Karpas-422 (cell line): ENCODE measurements at regions not wholly inside any gene's neighbourhood (a gene's known extent, or its start where the extent isn't known, plus 50 kb on each side); places are given as distances from the start of the nearest gene placed in this dataset.

Experiments
- DNase-seq: peaks from one replicate; pipeline ENCODE4 v3.0.0-alpha.2; 2015
- H2AFZ ChIP-seq: fragments of 200-600 bp; sonication (generic); 2 replicates; pipeline ENCODE4 v1.6.1; 2014; ENCODE audit warnings: antibody characterized with exemption, low read length, mixed read lengths
- H3K27ac ChIP-seq: fragments of 200-600 bp; sonication (generic); 2 replicates; pipeline ENCODE4 v1.5.1; 2014; ENCODE audit warnings: mild to moderate bottlenecking, low read length, moderate library complexity
- H3K27me3 ChIP-seq: fragments of 200-600 bp; sonication (generic); 2 replicates; pipeline ENCODE4 v1.6.1; 2014; ENCODE audit warnings: low read length, mixed read lengths
- H3K36me3 ChIP-seq: fragments of 200-600 bp; sonication (generic); 2 replicates; pipeline ENCODE4 v1.6.1; 2014; ENCODE audit warnings: low read length, mixed read lengths; ENCODE audit not compliant: insufficient read depth
- H3K4me1 ChIP-seq: fragments of 200-600 bp; sonication (generic); 2 replicates; pipeline ENCODE4 v1.6.1; 2014; ENCODE audit warnings: mild to moderate bottlenecking, low read length, mixed read lengths
- H3K4me2 ChIP-seq: fragments of 200-600 bp; sonication (generic); 2 replicates; pipeline ENCODE4 v1.6.1; 2014; ENCODE audit warnings: low read length, low read depth, mild to moderate bottlenecking; ENCODE audit not compliant: poor library complexity, severe bottlenecking
- H3K4me3 ChIP-seq: fragments of 200-600 bp; sonication (generic); 2 replicates; pipeline ENCODE4 v1.5.1; 2014; ENCODE audit warnings: mild to moderate bottlenecking, antibody characterized with exemption, low read length, mixed read lengths
- H3K79me2 ChIP-seq: fragments of 200-600 bp; sonication (generic); 2 replicates; pipeline ENCODE4 v1.6.1; 2014; ENCODE audit warnings: mild to moderate bottlenecking, low read length, mixed read lengths
- H3K9ac ChIP-seq: fragments of 200-600 bp; sonication (generic); 2 replicates; pipeline ENCODE4 v1.6.0; 2014; ENCODE audit warnings: low read length
- H3K9me2 ChIP-seq: fragments of 200-600 bp; sonication (generic), shearing (Covaris generic); replicated peaks from 2 replicates; pipeline ENCODE4 v1.6.0; 2014; ENCODE audit warnings: mild to moderate bottlenecking, low read length, moderate library complexity; ENCODE audit not compliant: insufficient read depth
- H3K9me3 ChIP-seq: fragments of 300-700, 200-600 bp; sonication (generic); 2 replicates; pipeline ENCODE4 v1.6.1; 2014; ENCODE audit warnings: low read length, mixed read lengths
- H4K20me1 ChIP-seq: fragments of 200-600 bp; sonication (generic); 2 replicates; pipeline ENCODE4 v1.6.1; 2014; ENCODE audit warnings: mild to moderate bottlenecking, antibody characterized with exemption, low read length, low read depth; ENCODE audit not compliant: insufficient read depth

GRCh38 chr1:238153939-238154338 lies 263.2 kb upstream of the ZP4 start:
- no peaks in the 10 kb centered on the region for H3K27me3 ChIP-seq
- no peaks in the 10 kb centered on the region for H4K20me1 ChIP-seq
- no peak overlapping the region for H3K9ac ChIP-seq
- H3K36me3 ChIP-seq: no peaks in the 10 kb centered on the region
- H3K4me1 ChIP-seq: no peaks in the 10 kb centered on the region
- no peak overlapping the region for H3K27ac ChIP-seq
- H3K4me2 ChIP-seq: no peak overlapping the region
- H3K9me3 ChIP-seq: peaks cover 18% of the 10 kb centered on the region
- H3K4me3 ChIP-seq: no peak overlapping the region
- no peak overlapping the region for H2AFZ ChIP-seq
- DNase-seq: no peak
- H3K9me2 ChIP-seq: no peaks in the 10 kb centered on the region
- H3K79me2 ChIP-seq: no peaks in the 10 kb centered on the region

DNA sequence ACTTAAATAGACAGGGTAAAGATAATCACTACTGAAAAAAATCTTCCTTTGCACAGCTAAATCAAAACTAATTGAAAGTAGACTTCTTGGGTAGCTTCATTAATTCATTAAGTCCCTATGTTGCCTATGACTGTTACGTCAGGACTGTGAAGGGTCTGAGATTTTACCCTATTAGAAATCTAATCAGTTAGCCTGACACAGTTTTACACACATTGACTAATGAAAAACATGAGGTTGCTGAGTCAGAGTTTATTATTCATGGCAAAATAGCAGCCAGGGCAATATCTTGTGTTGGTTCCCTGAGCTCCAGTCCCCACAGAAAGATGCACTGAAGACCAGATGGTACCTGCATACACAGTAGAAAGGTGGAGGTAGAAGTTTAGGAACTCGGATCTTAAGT lies 262.5 kb upstream of the ZP4 start:
- H2AFZ ChIP-seq: no peak overlapping the region
- H3K27me3 ChIP-seq: no peaks in the 10 kb centered on the region
- no peak overlapping the region for H3K4me2 ChIP-seq
- no peak for DNase-seq
- no peaks in the 10 kb centered on the region for H3K9me2 ChIP-seq
- no peak overlapping the region for H3K4me3 ChIP-seq
- no peaks in the 10 kb centered on the region for H3K79me2 ChIP-seq
- H3K4me1 ChIP-seq: no peaks in the 10 kb centered on the region
- no peaks in the 10 kb centered on the region for H3K36me3 ChIP-seq
- H3K27ac ChIP-seq: no peak overlapping the region
- no peak overlapping the region for H3K9ac ChIP-seq
- H3K9me3 ChIP-seq: peaks cover 18% of the 10 kb centered on the region
- H4K20me1 ChIP-seq: no peaks in the 10 kb centered on the region

GRCh38 chr1:238152119-238152518 lies 261.4 kb upstream of the ZP4 start:
- H3K27ac ChIP-seq: no peak overlapping the region
- peaks cover 18% of the 10 kb centered on the region for H3K9me3 ChIP-seq
- H3K4me2 ChIP-seq: no peak overlapping the region
- H3K9ac ChIP-seq: no peak overlapping the region
- H4K20me1 ChIP-seq: no peaks in the 10 kb centered on the region
- no peaks in the 10 kb centered on the region for H3K4me1 ChIP-seq
- H3K4me3 ChIP-seq: no peak overlapping the region
- H3K36me3 ChIP-seq: no peaks in the 10 kb centered on the region
- H2AFZ ChIP-seq: no peak overlapping the region
- no peaks in the 10 kb centered on the region for H3K27me3 ChIP-seq
- no peak for DNase-seq
- no peaks in the 10 kb centered on the region for H3K9me2 ChIP-seq
- H3K79me2 ChIP-seq: no peaks in the 10 kb centered on the region

DNA sequence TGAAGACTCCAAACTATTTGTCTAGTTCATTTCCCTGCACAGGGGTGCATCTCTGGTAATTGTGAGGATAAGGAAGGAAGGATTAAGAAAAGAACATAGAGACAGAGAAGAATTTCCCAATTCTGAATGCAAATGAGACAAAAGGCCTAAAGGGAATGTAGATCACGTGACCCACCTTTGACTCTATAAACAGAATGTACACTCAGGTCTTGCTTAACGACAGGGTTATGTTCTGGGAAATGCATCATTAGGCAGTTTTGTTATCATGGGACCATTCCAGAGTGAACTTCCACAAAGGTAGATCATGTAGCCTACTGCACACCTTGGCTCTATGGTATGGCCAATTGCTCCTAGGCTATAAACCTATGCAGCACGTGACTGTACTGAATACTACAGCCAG lies 252.3 kb upstream of the ZP4 start:
- no peak overlapping the region for H2AFZ ChIP-seq
- H3K79me2 ChIP-seq: no peaks in the 10 kb centered on the region
- no peak overlapping the region for H3K27ac ChIP-seq
- H4K20me1 ChIP-seq: no peaks in the 10 kb centered on the region
- H3K36me3 ChIP-seq: no peaks in the 10 kb centered on the region
- no peaks in the 10 kb centered on the region for H3K27me3 ChIP-seq
- no peak for DNase-seq
- no peak overlapping the region for H3K4me2 ChIP-seq
- no peaks in the 10 kb centered on the region for H3K9me2 ChIP-seq
- no peak overlapping the region for H3K4me3 ChIP-seq
- no peak overlapping the region for H3K9ac ChIP-seq
- peaks cover 8% of the 10 kb centered on the region; the same call in 1 of the 2 replicates for H3K9me3 ChIP-seq
- H3K4me1 ChIP-seq: no peaks in the 10 kb centered on the region

- H3K4me2 ChIP-seq: no peak overlapping the region
- no peaks in the 10 kb centered on the region for H4K20me1 ChIP-seq
- H3K36me3 ChIP-seq: no peaks in the 10 kb centered on the region
- H2AFZ ChIP-seq: no peak overlapping the region
- H3K4me3 ChIP-seq: no peak overlapping the region
- DNase-seq: no peak
- no peaks in the 10 kb centered on the region for H3K79me2 ChIP-seq
- peaks cover 6% of the 10 kb centered on the region; the same call in 1 of the 2 replicates for H3K9me3 ChIP-seq
- no peak overlapping the region for H3K27ac ChIP-seq
- H3K9ac ChIP-seq: no peak overlapping the region
- H3K27me3 ChIP-seq: no peaks in the 10 kb centered on the region
- no peaks in the 10 kb centered on the region for H3K9me2 ChIP-seq
- no peaks in the 10 kb centered on the region for H3K4me1 ChIP-seq
Observed at GRCh38 chr1:238141353-238141752, 250.6 kb upstream of the ZP4 start.

DNA sequence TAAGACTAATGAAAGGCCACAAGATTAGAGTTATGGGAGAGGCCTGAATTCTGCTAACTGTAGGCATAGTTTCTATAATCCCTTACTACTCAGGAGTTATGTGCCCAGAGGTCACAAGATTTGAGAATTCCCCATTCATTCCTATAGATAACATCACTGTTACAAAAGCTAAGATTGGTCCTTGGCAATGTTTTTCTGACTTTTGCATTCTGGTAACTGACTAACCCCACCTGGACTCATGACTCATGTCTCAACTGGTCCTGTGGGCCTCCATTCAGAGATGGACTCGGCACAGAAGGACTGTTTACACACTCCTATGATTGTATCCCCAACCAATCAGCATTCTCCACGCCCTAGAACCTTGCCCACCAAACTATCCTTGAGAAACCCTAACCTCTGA lies 249.0 kb upstream of the ZP4 start:
- Histone ChIP-seq H3K4me2 (no peak overlapping the region), H3K27me3 (no peaks in the 10 kb centered on the region), H4K20me1 (no peaks in the 10 kb centered on the region), H3K4me1 (no peaks in the 10 kb centered on the region), H3K9ac (no peak overlapping the region), H3K4me3 (no peak overlapping the region), H3K27ac (no peak overlapping the region), H3K9me2 (no peaks in the 10 kb centered on the region), H3K9me3 (peaks cover 14% of the 10 kb centered on the region; the same call in 1 of the 2 replicates), H2AFZ (no peak overlapping the region), H3K79me2 (no peaks in the 10 kb centered on the region), H3K36me3 (no peaks in the 10 kb centered on the region)
- no peak for DNase-seq

DNA sequence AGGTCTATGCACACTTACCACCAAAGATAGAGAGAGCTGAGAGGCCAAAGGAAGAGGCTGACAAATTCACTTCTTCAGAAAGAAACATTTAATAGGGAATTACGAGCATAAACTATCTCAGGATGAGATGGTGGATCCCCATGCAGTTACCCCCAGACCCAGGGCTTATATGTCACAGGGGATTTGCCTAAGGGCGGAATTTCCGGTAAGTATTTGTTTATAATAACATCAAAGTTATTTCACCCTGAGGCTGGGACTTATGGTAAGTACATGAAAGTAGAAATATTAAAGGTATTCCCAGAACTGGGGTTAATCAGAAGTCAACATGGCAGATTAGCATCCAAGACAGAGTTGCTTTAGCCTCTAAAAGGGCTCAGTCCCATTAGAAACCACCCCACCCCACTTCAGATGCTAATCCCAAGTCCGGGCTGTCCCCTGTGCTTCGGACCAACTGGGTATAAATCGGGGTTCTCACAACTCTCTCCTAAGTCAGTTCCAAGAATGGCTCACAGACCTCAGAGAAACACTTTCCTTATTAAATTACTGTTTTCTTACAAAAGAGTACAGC lies 247.4 kb upstream of the ZP4 start:
- no peak overlapping the region for H3K4me2 ChIP-seq
- H3K79me2 ChIP-seq: no peaks in the 10 kb centered on the region
- H4K20me1 ChIP-seq: no peaks in the 10 kb centered on the region
- no peaks in the 10 kb centered on the region for H3K4me1 ChIP-seq
- H2AFZ ChIP-seq: no peak overlapping the region
- H3K36me3 ChIP-seq: no peaks in the 10 kb centered on the region
- no peak overlapping the region for H3K4me3 ChIP-seq
- no peak overlapping the region for H3K27ac ChIP-seq
- H3K27me3 ChIP-seq: no peaks in the 10 kb centered on the region
- H3K9ac ChIP-seq: no peak overlapping the region
- no peaks in the 10 kb centered on the region for H3K9me2 ChIP-seq
- no peak for DNase-seq
- peaks cover 13% of the 10 kb centered on the region; the same call in 1 of the 2 replicates for H3K9me3 ChIP-seq

DNA sequence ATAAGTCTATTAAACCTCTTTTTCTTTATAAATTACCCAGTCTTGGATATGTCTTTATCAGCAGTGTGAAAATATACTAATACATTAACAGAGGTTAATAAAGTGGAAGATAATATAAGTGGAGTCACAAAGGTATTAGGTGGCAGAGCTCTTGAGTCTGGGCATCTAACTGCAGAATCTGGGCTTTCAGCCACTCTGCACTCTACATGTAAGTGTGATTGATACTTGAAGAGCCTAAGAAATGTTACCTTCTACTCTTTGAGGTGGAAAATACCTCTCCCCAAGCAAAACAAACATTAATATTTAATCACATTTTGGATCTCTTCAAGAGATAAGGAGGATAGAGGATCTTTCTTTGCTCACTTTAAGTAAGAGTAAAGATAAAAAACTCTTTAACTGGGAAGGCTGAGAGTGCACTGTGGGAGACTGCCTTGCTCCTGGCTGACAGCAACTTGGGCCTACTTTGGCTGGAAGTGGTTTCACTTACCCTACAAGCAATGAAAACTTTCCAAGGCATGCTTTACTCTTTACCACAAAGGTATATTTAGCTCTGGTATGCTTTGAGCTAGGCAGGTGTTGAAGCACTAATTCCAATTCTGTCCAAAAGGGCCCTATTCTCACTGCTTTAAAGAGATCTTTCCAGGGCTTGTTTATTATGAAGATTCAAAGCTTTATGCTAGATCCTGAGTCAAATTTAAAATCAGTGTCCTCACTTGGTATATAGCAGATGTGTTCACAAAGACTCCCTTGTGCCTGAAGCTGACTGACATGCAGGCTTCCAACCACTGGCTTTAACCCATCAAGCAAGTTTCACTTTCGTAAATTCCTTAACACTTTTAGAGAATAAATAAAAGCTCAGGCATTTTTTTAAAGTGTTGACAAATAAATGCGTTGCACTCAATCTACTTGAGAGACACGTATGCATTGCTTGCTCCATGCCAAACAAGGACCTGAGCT lies 245.3 kb upstream of the ZP4 start:
- DNase-seq: no peak
- H2AFZ ChIP-seq: no peak overlapping the region
- no peaks in the 10 kb centered on the region for H3K79me2 ChIP-seq
- peaks cover 10% of the 10 kb centered on the region for H3K9me3 ChIP-seq
- no peaks in the 10 kb centered on the region for H4K20me1 ChIP-seq
- H3K36me3 ChIP-seq: no peaks in the 10 kb centered on the region
- no peak overlapping the region for H3K4me2 ChIP-seq
- H3K9me2 ChIP-seq: no peaks in the 10 kb centered on the region
- no peaks in the 10 kb centered on the region for H3K27me3 ChIP-seq
- no peak overlapping the region for H3K4me3 ChIP-seq
- no peaks in the 10 kb centered on the region for H3K4me1 ChIP-seq
- no peak overlapping the region for H3K9ac ChIP-seq
- no peak overlapping the region for H3K27ac ChIP-seq
